DMS79 treated with DMSO at 0.1 percent for 48 hours (cell line): ENCODE measurements at regions not wholly inside any gene's neighbourhood (a gene's known extent, or its start where the extent isn't known, plus 50 kb on each side); places are given as distances from the start of the nearest gene placed in this dataset.
"Not testable (repeated sequence)": the region's sequence is repeated elsewhere in the genome, so short reads cannot be mapped to it uniquely, and the experiment has no call there.

Source experiments
- DNase-seq: peaks from one replicate; lab custom pipeline; 2025; lab: John Stamatoyannopoulos, UW

GRCh38 chr12:75943730-75944096 lies 87.9 kb downstream of the PHLDA1 start:
- no peak for DNase-seq

DNA sequence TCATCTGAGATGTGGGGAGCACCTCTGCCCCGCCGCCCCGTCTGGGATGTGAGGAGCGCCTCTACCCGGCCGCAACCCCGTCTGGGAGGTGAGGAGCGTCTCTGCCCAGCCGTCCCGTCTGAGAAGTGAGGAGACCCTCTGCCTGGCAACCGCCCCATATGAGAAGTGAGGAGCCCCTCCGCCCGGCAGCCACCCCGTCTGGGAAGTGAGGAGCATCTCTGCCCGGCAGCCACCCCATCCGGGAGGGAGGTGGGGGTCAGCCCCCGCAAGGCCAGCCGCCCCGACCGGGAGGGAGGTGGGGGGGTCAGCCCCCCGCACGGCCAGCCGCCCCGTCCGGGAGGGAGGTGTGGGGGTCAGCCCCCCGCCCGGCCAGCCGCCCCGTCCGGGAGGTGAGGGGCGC lies 89.9 kb downstream of the PHLDA1 start:
- DNase-seq: not testable (repeated sequence)

GRCh38 chr12:75939016-75939642 lies 92.4 kb downstream of the PHLDA1 start:
- no peak for DNase-seq

- DNase-seq: no peak
These were observed 93.4 kb downstream of the PHLDA1 start for GRCh38 chr12:75938189-75938588.

GRCh38 chr12:75937486-75937885 lies 94.1 kb downstream of the PHLDA1 start:
- no peak for DNase-seq

GRCh38 chr12:75936515-75937440 lies 94.8 kb downstream of the PHLDA1 start:
- no peak for DNase-seq

- no peak for DNase-seq
These were observed 95.9 kb downstream of the PHLDA1 start for GRCh38 chr12:75935539-75936242.

DNA sequence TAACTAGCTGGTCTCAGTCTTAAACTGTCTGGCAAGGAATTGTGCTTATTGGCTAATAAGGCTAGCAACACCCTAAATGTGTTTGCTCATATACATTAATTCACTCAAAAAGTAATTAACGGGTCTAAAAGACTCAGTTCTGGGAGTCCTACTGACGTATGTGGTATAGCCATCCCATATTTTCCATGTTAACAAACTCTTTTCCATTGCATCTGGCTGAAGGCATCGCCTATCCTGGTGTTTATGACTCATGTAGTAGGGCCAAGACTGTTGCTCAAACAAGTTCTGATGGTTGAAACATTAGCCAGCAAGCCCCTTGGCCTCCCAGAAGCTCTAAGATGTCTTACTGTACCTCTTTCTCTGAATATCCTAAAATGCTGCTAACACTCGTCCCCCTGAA lies 98.5 kb downstream of the PHLDA1 start:
- no peak for DNase-seq

DNA sequence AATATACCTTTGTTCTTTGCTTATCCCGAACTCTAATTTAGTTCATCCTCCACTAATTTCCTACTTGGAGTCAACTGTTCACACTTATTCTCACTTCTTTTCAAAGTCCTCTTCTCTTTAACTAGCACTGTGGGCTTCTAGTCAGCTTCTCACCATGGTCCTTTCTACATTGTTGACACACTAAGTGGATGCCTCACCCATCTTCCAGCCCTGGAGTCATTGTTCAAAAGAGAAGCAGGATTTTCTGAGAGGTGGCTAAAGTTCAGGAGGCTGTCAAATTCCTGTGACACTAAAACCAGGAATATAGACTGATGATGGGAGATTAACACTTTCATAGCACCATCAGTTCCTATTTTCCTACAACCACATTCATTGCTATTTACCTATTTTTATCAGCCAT lies 99.3 kb downstream of the PHLDA1 start:
- DNase-seq: no peak

DNA sequence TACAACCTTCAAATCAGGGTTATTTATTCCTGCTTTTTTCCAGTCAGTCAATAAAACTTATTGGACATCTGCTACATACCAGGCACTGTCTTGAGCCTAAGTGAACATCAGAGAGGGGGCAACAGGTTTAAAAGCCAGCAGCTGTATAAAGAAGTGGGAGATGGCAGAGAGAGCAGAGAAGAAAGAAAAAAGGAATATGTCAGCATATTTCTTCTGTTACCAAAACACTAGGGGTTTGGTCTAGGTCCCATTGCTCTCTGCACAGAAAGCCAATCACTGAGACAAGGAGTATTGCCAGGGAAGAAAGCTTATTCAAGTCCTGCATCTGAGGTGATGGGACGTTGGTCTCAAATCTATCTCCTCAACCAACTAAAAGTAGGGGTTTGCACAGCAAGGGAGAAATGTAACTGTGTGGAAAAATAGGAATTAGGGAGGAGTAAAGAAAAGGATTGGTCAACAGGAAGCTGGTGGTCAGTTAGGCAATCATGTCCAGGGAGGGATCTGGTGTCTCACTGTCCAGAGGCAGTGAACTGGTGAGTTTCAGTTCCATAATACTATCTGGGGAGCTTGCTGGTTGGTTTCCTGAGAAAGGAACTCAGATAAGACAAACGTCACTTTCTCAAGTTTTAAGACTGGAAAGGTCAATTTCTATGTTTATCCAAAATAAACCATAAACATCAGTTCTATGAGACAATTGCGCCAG lies 107.5 kb downstream of the PHLDA1 start:
- DNase-seq: no peak

- DNase-seq: no peak
These were observed 108.5 kb downstream of the PHLDA1 start for GRCh38 chr12:75922944-75923642.

- no peak for DNase-seq
These were observed 109.8 kb downstream of the PHLDA1 start for GRCh38 chr12:75921622-75922289.

- no peak for DNase-seq
These were observed 113.9 kb downstream of the PHLDA1 start for GRCh38 chr12:75917715-75918114.

DNA sequence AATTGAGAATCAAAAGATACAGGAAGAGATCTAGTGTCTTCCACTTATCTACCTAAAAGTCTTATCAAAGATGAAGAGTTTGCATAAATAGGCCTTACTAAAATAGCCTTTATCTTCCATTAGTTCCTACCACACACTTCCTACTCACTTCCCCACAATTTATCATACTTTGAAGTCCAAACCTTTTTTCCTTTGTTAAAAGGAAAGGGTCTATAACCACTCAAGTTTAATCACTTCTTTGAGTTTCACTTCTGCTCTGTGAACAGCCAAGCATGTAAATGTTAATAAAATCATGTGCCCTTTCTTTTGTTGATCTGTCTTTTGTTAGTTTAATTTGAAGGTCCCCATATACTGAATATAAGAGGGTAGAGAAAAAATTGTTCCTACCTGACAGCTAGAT lies 114.5 kb downstream of the PHLDA1 start:
- no peak for DNase-seq

GRCh38 chr12:75913502-75914351 lies 117.8 kb downstream of the PHLDA1 start:
- DNase-seq: peak; percentile 47

DNA sequence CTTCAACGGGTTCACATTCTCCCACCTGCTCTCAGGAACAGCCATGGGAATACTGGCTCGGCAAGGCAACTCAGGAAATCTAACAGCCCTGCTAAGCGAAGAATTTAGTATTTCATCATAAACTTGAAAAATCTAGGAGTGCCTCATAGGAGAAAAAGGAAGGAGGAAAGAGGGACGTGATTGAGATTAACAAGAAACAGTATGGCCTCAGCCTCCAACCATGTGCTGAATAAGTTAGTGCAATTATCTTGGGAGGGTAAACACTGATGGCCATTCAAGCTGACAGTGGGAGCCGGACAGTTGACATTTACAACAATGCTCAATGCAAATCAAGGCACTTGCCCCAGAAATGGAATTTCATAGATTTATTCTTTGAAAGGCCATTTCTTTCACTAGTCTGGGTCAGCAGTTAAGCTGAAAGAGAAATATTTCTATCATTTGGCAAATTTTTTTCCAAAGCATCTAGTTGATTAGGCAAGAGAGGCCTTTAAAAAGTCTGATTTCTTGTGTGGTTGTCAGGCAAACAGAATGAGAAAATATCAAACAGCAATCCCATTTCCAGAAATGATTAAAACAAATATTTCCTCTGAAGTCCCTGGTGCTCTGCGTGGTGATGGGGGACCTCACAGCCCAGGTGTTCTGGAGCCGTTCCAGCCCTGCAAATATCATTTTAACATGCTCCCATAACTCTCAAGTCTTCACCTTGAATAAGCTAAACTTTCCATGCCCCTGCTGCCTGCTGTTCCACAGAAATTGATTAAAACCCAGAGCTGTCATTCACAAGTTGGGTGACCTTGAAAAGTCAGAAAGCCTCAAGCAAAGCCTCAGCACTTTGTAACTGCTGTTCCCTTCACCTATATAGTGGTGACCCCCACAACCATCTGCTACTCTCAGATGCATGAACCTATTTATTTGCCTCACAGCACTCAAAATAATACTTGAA lies 121.6 kb downstream of the PHLDA1 start:
- DNase-seq: no peak

GRCh38 chr12:75908961-75909605 lies 122.5 kb downstream of the PHLDA1 start:
- no peak for DNase-seq

- DNase-seq: no peak
These were observed 125.7 kb downstream of the PHLDA1 start for GRCh38 chr12:75905922-75906321.
